Brain pericyte (primary cell): ENCODE measurements at regions not wholly inside any gene's neighbourhood (a gene's known extent, or its start where the extent isn't known, plus 50 kb on each side); places are given as distances from the start of the nearest gene placed in this dataset.

Experiments used
- DNase-seq: peaks from one replicate; pipeline ENCODE4 v3.0.0-alpha.2; 2012; ENCODE audit warnings: low read depth, low spot score

DNA sequence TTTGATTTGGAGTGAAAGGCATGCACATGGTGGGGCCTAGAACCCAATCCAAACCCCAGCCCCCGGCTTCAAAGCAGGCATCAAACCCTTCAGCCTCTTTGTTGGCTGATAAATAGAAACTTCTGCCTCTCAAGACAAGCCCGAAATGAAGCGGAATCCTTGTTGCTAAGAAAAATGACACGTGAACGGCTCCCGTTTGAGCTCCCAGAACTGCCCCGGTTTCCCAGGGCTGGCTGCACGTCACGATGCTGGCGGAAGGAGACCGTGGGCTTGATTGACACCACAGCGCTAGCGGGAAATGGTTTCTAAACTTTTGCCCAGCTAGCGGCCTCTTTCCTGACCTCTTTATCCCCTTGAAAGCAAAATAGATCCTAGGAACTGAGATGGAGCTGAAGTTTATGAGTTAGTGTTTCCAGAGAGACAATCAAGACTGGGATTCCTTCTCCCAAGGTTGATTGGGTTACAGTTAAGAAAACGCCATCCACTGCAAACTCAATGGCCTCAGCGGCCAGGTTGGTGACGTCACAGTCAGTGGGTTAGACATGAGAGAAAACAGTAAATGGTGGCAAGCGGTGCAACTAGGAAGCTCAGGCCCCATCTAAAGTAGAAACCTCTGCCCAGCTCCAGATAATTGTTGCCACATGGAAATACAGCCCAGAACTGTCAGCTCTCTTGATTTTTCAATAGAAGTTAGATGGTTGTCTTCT, 117.0 kb downstream of the ANKRD60 start:
- DNase-seq: no peak

DNA sequence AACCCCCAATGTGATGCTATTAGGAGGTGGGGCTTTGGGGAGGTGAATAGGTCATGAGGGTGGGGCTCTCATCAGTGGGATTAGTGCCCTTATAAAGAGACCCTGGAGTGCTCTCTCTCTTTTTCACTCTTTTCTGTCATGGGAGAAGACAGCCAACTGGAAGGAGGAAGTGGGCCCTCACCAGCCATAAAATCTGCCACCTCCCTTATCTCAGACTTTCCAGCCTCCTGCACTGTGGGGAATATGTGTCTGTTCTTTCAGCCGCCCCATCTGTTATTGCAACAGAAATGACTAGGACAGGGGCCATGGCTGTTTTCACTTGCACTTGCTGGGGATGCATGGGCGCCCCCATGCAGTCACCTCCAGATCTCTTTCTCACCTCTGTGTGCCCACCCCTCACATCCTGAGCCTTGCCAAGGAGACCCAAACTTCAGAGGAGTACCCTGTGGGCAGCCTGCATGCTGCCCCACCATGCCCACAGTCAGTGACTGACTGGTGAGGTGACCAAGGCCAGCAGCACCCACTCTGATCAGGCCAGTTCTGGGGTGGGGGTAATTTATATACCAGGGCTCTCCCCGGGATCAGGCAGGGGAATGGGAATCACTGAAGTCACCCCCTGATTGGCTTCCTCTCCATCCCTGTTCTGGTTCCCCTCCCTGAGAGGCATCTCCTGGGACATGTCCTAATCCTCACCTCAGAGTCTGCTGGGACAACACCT, 118.4 kb downstream of the ANKRD60 start:
- DNase-seq: no peak

DNA sequence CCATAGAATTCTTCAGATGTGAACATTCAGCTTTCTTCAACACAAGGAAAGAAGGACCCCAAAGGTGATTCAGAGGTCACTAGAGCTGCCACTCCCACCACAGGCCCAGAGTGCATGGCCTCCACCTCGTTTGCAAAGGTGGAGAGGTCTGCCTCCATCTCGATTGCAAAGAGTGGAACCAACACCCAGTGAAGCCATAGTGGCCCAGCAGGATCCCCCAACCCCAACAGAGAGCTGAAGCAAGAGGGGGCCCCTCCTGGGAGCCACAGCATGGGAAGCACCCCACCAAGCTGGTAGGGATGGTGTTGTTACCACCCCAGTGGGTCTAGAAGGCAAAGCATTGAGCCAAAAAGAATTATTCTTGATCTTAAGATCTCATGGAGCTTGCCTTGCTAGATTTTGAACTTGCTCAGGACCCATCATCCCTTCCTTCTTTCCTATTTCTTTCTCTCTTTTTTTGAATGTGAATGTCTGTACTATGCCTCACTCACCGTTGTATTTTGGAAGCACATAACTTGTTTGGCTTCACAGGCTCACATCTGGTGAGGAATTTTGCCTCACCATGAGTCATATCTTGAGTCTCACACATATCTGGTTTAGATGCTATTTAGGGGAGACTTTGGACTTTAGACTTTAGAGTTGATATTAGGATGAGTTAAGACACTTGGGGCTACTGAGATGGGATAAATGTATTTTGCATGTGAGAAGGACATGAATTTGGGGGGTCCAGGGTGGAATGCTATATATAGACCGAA, 119.2 kb downstream of the ANKRD60 start:
- DNase-seq: no peak

DNA sequence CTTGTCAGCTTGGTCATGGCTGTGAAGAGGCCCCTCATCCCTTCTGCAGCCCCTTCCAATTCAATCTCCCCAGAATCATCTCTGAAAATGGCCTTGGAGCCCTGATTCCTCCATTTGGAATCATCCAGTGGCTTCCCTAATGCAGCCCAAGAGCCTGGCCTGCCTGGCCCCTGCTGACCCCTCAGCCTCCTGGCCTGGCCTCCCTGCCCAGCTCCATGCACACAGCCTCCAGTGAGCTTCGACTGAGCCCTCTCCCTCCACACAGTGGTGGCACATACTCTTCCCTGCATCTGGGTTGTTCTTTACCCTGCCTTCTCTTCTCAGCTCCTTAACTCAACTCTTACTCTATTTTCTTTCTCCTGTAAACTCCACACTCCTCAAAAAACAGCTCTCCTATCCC, 120.9 kb downstream of the ANKRD60 start:
- DNase-seq: no peak

DNA sequence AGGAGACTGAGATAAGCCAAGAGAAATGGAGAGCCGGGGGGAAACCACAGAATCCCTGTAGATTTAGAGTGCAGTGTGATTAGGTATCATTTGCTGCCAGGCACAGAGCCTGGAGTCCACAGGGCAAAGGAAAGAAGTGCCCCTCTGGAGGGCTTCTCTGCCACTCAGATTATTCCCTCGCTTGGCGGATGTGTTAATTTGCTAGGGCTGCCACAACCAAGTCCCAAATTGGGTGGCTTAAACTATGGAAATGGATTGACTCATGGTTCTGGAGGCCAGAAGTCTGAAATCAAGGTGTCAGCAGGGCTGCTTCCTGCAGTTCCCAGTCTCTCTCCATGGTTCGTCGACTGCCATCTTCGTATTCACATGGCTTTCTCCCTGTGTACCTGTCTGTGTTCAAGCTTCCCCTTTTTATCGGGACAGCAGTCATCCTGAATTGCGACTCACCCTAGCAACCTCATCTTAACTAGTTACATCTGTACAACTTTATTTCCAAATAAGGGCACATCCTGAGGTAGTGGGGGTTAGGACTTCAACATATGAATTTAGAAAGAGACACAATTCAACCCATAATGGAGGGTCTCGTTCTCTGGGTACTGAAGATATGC, 122.2 kb downstream of the ANKRD60 start:
- no peak for DNase-seq

DNA sequence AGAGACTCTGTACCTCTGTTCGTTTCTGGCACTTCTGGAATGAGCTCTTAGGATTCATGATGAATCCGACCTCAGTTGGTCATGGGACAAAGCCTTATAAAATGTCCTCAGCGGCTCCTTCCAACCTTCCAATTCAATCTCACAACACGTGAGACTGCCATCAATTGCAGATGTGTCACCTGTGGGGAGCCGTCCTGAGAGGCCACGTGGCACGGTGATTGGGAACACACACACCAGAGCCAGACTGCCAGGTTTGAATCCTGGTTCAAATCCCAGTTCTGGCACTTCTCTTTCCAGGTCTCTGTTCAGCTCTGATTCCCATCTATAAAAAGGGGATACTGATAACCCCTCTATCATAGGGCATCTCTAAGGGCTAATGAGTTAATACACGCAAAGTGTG, 124.5 kb downstream of the ANKRD60 start:
- no peak for DNase-seq

DNA sequence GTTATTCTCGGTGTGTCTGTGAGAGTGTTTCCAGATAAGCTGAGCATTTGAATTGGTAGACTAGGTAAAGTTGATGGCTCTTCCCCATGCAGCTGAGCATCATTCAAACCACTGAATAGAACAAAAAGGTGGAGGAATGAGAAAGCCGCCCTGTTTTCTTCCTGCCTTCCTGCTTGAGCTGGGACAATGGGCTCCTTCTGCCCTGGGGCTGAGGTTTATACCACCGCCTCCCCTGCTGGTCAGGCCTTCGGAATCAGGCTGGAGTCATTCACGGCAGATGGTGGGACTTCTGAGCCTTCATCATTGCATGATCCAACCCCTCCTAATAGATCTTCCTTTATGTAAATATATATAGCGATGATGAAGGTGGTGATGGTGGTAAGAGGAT, 124.9 kb downstream of the ANKRD60 start:
- no peak for DNase-seq

DNA sequence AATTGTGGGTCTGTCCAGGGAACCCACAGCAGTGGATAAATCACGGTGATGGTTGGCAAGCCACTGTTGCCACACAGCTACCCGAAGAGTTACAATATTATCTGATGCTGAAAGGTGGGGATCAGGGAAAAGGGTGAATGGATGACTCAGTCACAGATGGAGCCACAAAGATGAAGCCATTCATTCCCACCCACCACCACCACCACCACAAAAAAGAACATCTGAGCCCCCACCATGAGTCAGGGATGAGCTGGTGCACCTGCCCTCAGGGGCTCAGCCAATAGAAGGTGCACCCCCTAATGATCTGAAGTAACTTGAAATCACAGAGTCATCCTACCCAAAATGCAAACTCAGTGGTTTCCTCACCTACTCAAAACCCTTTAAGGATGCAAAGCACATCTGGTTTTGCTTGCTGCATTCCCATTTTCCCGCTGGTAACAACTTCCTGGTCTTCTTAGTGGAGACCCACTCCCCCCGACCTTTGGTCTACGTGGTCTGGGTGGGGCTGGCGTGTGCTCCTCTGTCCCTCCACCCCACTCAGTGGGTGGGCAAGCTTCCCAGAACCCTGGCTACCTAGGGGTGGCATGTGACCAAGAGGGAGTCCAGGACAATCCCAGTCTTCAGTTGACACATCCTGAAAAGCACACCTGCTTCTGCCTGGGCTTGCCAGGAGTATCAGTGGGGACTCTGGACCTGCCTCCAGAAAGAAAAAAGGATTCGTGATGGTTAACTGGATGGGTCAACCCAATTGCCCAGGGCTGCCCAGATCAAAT, 125.5 kb downstream of the ANKRD60 start:
- no peak for DNase-seq

DNA sequence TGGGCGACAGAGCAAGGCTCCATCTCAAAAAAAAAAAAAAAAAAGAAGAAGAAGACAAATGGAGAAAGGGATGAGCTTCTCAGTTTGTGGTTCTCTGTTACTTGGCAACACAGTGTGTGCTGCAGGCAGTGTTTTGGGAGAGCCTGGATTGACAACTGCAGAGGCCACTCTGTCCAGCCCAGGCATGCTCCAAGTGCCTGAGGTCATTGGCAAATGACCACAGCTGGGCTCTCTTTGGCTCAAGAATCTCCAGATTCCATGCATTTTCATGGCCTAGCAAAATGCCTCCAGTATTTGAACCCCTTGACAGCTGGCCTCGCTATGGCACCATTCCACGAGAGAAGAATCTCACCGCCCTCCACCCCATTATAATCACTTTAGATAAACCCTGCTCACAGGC, 126.2 kb downstream of the ANKRD60 start:
- DNase-seq: no peak

DNA sequence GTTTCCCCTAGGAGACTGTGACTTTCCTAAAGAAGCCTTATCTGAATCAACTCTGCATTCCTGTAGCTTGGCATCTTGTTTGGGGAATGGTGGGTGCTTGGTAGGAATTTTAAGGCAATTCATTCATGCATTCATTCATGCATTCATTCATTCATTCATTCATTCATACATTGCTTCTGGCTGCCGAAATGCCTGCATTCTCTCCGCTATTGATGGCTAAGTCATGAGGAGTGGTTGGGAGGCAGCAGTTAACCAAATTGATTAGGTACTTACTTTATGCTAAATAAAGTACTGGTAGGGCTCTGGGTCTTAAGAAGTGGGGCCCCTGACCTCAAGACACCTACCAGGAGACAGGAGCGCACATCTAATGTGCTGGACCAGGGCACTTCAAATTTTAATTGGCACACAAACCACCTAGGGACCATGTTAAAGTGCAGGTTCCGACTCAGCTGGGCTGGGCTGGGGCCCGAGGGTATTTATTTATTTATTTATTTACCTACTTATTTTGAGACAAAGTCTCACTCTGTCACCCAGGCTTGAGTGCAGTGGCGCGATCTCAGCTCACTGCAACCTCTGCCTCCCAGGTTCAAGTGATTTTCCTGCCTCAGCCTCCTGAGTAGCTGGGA, 127.6 kb downstream of the ANKRD60 start:
- DNase-seq: no peak

DNA sequence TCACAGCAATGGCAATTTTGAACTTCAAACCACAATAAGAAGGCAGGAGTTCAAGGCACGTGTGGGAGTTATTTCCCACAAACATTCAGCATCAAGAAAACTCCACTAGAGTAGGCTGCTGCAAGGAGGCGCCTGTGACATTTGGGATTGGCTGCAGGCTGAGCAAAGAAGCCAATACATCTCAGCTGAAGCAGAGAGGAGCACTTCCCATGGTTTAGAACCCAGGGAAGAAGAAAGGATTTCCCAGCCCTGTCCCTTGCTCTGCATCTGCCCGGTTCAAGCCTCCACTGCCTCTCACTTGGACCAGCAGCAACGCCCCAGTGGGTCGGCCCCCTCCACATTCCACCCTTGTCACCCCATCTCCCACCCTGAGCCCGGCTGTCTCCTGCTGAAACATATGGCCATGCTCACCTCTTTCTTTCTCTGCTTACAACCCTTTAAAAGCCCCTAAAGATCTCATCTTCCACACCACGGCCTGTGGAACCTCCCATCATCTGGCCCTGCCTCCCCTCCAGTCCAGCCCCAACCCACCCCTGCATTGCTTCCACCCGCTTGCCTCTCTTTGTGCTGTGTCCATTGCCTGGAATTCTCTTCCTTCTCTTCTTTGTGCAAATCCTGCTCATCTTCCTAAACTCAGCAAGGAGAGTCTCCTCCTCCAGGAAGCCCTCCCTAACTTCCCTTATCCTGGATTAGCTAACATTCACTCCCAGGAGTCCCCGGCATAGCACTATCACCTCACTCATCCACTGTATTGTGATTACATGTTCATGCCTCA, 128.3 kb downstream of the ANKRD60 start:
- DNase-seq: no peak

DNA sequence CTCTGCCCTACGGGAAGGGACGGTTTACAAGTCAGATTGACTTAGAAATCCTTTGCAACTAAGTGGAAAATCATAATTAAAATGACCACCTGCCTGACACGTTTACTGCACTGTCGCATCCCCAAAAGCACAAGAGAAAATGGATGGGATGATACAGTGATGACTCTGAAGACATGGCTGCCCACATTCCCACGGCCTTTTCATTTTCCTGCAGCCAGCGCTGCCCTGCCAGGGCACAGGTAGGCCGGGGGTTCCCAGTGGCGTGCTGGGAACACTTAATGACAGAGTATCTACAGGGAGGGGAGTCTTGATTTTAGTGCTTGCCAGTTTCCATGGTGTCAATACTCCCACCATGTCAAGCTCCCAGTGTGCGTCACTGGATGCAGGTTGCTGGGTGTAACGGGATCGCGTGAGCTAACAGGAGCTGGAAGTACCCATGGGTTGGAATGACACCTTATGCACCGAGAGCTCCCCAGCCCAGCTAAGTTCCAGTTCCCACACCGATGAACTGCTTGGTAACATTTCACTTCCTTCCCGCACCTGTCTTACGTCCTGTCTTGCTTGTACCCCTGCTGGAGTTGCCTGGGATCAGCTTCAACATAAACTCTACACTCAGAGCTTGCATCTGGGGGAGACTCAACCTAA, 129.0 kb downstream of the ANKRD60 start:
- no peak for DNase-seq

DNA sequence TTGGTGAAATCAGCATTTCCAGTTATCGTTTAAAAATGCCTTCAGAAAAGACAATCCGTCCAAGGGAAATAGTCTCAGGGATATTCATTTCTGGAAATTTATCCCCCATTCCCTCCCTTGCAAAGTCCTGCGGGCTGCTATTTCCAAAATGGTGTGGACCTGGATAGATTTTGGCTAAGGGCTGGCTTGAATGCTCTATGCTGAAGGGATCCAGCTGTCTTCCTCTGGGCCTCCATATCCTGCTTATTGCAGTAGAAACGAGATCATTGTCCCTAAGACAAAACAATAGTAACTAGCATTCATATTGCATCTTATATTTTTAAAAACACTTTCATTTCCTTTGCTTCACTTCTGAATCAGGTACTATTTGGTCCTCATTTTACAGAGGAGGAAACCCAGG, 129.9 kb downstream of the ANKRD60 start:
- no peak for DNase-seq

DNA sequence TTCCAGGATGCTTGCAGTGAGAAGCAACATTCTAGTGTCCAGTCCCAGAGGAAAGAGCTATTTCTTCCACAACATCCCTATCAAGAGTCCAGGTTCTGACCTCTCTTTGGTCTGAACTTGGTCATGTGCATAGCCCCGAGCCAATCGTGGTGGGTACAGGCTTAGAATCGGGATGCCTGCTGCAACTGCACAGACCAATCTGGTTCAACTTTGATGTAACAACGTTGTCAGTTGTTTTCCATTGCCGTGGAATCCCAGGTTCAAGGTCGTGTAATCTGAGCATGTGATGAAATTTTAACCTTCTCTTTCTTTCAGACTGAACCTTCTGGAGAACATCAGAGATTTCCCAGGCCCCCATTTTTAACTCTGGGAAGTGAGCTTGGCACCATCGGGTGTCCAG, 130.5 kb downstream of the ANKRD60 start:
- DNase-seq: no peak

DNA sequence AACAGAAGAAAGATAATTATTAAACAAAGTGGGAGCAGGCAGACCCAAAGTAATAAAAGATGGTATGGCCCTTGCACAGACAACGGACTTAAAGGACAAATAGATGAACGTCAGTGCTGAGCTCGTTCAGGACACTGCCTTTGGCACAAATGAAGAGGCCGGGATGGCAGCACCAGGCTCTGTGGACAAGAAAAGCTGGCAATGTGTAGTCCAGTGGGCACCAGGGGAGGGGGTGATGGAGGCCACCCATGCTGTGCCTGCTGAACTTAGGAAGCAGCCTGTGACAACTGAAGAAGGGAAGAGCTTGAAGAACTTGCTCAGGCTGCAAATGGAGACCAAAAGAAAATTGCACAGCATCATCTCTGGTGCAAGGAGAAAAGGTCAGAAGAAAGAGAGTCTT, 131.0 kb downstream of the ANKRD60 start:
- DNase-seq: no peak

DNA sequence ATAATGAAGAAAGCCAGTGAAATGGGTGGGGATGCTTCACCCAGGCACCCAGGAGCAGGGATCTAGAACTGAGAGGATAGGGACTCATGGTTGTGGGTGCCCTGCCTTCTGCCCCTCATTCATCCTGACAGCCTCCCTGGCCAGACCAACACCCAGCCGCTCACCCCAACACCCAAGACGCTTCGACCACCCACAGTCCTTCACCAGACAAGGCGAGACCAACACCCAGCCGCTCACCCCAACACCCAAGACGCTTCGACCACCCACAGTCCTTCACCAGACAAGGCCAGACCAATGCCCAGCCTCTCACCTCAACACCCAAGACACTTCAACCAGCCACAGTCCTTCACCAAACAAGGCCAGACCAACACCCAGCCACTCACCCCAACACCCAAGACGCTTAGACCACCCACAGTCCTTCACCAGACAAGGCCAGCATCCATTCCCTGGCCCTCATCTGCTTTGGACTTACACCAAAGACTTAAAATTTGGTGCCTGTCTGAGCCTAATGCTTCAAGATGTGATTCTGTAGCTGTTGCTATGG, 131.5 kb downstream of the ANKRD60 start:
- DNase-seq: no peak

DNA sequence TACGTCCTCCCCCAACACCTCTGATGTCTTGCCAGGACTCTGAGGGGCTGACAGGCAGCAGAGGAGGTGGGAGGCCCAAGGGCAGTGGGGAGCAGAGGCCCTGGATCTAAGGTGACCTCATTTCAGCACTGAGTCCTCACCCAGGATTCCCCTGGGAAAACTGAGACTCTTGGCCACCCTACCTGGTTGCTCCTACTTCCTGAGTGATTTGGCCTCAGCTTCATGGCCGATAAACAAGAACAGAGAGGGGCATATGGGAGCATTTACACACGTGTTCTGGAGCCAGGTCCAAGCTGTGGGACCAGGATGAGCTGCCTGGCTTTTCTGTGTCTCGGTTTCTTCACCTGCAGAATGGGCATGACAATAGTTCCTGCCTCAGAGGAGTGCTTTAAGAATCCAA, 133.8 kb downstream of the ANKRD60 start:
- no peak for DNase-seq

DNA sequence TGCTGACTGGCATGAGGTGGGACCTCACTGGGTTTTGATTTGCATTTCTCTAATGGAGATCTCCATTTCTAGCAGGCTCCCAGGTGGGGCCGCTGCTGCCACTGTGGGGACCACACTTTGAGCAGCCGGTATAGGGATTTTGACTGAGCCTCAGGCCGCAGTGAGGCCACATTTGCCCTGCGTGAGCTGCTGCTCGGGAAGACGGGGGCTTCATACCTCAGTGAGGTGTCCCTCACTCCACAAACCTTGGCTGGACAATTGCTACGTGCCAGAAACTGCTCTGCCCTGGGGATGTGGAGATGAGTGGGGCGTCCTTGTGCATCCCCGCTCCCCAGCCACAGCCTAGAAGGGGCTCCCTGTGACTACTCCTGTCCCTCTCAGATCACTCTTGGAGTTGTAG, 134.3 kb downstream of the ANKRD60 start:
- DNase-seq: no peak

DNA sequence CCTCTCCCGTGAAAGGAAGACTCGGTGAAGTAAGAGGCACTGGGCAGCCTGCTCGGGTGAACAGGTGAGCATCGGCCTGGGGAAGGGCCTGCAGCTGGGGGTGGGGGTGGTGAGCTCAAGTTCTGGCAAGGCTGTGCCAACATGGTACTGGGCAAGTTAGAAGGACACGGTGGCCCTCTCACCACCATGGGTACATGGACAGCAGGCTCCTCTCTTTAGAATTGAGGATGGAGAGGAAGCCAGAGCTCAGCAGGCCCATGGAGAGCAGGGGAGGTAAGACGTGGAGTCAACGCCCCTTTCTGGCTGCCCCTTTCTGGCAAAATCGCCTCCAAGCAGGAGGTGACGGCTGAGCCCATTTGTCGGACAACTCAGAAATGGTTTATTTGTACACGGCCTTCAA, 135.6 kb downstream of the ANKRD60 start:
- DNase-seq: no peak

DNA sequence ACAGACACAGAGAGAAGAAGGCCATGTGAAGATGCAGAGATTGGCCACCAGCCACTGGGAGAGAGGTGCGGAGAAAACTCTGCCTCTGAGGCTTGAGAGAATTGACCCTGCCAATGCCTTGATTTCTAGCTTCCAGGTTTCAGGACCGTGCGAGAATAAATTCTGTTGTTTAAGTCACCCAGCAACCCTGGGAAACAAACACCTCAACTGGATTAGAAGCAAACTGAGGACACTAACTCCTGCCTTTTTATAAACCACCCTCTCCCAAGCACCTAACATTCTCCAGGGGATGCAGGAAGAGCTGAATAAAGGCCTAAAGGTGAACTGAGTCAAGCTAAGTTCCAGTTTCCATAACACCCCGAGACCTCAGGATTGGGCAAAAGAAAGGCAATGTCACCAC, 136.1 kb downstream of the ANKRD60 start:
- DNase-seq: no peak
